Prostate gland (tissue), 2 donors: ENCODE measurements at regions not wholly inside any gene's neighbourhood (a gene's known extent, or its start where the extent isn't known, plus 50 kb on each side); places are given as distances from the start of the nearest gene placed in this dataset.

Source experiments
- POLR2A ChIP-seq: fragments of 450-650 bp; IDR thresholded peaks from one replicate; pipeline ENCODE4 v1.6.1; 2016; ENCODE audit warnings: antibody characterized with exemption, mild to moderate bottlenecking
- POLR2AphosphoS5 ChIP-seq: sonication (generic); formaldehyde crosslinking; IDR thresholded peaks from one replicate; pipeline ENCODE4 v1.6.1; 2017; ENCODE audit warnings: antibody characterized with exemption
- TF ChIP-seq, protein P1 (sequence below), 4 experiments: fragments of 200-600 bp in 2 of 4; fragments of 450-650 bp in 2 of 4; sonication (generic) in 2 of 4; IDR thresholded peaks; 1 replicate in 3 of 4; 2 replicates in 1 of 4; pipeline ENCODE4 v1.5.1; 2016 to 2019; ENCODE audit warnings: antibody characterized with exemption in 4 of 4, mild to moderate bottlenecking in 2 of 4, moderate library complexity in 2 of 4

DNA sequence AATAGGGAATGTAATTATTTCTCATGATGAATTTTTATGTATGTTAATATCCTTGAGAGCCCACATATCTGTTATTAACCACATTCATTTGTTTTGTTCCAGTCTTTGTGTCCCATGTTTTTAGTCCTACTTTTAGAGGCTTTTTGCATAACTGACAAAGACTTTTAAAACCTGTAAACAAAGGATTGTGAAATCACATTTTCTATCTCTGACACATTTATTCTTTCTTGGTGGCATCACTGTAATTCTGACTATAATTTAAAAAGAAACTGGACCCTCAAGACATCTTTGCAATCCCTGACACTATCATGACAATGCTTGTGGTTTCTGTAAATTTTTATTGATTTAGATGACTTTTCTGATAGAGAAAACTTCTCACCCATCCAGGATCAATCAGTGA, 313.1 kb downstream of the SIPA1L2 start:
- TF ChIP-seq, protein P1, sequence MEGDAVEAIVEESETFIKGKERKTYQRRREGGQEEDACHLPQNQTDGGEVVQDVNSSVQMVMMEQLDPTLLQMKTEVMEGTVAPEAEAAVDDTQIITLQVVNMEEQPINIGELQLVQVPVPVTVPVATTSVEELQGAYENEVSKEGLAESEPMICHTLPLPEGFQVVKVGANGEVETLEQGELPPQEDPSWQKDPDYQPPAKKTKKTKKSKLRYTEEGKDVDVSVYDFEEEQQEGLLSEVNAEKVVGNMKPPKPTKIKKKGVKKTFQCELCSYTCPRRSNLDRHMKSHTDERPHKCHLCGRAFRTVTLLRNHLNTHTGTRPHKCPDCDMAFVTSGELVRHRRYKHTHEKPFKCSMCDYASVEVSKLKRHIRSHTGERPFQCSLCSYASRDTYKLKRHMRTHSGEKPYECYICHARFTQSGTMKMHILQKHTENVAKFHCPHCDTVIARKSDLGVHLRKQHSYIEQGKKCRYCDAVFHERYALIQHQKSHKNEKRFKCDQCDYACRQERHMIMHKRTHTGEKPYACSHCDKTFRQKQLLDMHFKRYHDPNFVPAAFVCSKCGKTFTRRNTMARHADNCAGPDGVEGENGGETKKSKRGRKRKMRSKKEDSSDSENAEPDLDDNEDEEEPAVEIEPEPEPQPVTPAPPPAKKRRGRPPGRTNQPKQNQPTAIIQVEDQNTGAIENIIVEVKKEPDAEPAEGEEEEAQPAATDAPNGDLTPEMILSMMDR (IDR thresholded peaks at IDR 0.05), result no peak
- no peak for TF ChIP-seq POLR2AphosphoS5
- TF ChIP-seq POLR2A, result no peak
